WTC11 (cell line): ENCODE measurements at regions not wholly inside any gene's neighbourhood (a gene's known extent, or its start where the extent isn't known, plus 50 kb on each side); places are given as distances from the start of the nearest gene placed in this dataset.

Source experiments
- ATAC-seq: fragments of 200-7000 bp; cut with Tn5 transposase; 2 replicates; pipeline ENCODE4 v1.10.0; 2021; ENCODE audit warnings: mild to moderate bottlenecking, moderate library complexity
- CTCF ChIA-PET: fragments of 300-600 bp; sonication (Branson Sonifier 250); formaldehyde crosslinking; loops from one replicate; lab custom pipeline; 2021; ENCODE audit warnings: antibody characterized with exemption; lab: Charles Lee
- POLR2A ChIA-PET: fragments of 350-600 bp; sonication (Branson Sonifier 250); formaldehyde crosslinking; loops from one replicate; lab custom pipeline; 2021; ENCODE audit warnings: antibody characterized with exemption; lab: Charles Lee
- DNase-seq: peaks from one replicate; pipeline ENCODE4 v3.0.0; 2021; ENCODE audit warnings: low spot score
- H3K27ac Mint-ChIP-seq: 2 replicates; pipeline ENCODE4 v1.8.0; 2021; ENCODE audit warnings: mixed read lengths
- H3K27me3 Mint-ChIP-seq: 2 replicates; pipeline ENCODE4 v1.8.0; 2021; ENCODE audit warnings: low read depth, mild to moderate bottlenecking, moderate library complexity, mixed read lengths
- H3K36me3 Mint-ChIP-seq: 2 replicates; pipeline ENCODE4 v1.8.0; 2021; ENCODE audit warnings: mixed read lengths
- H3K4me1 Mint-ChIP-seq: 2 replicates; pipeline ENCODE4 v1.8.0; 2022; ENCODE audit warnings: mixed read lengths
- H3K4me3 Mint-ChIP-seq: 2 replicates; pipeline ENCODE4 v1.8.0; 2021; ENCODE audit warnings: mild to moderate bottlenecking, moderate library complexity, mixed read lengths
- H3K9me3 Mint-ChIP-seq: 2 replicates; pipeline ENCODE4 v1.8.0; 2021; ENCODE audit warnings: mixed read lengths
- AR ChIP-seq: fragments of 250-450 bp; sonication (Bioruptor Pico); IDR thresholded peaks from 2 replicates; pipeline ENCODE4 v1.9.0; 2021; ENCODE audit warnings: mild to moderate bottlenecking
- ATF6 ChIP-seq: sonication (generic); formaldehyde crosslinking; IDR thresholded peaks from 2 replicates; pipeline ENCODE4 v1.8.1; 2023; ENCODE audit warnings: mild to moderate bottlenecking, missing genetic modification reagents
- FOXJ3 ChIP-seq: sonication (generic); formaldehyde crosslinking; IDR thresholded peaks from 2 replicates; pipeline ENCODE4 v1.9.0; 2021; ENCODE audit warnings: missing genetic modification reagents, mild to moderate bottlenecking, borderline replicate concordance
- FOXK1 ChIP-seq: sonication (generic); formaldehyde crosslinking; IDR thresholded peaks from 2 replicates; pipeline ENCODE4 v1.8.0; 2022; ENCODE audit warnings: mild to moderate bottlenecking, moderate library complexity, missing genetic modification reagents
- IRF2 ChIP-seq: sonication (generic); formaldehyde crosslinking; IDR thresholded peaks from 2 replicates; pipeline ENCODE4 v1.8.0; 2022; ENCODE audit warnings: low read depth, missing genetic modification reagents, borderline replicate concordance
- KAT7 ChIP-seq: sonication (generic); formaldehyde crosslinking; IDR thresholded peaks from 2 replicates; pipeline ENCODE4 v1.8.1; 2023; ENCODE audit warnings: missing genetic modification reagents, mild to moderate bottlenecking, borderline replicate concordance
- MYBL2 ChIP-seq: sonication (generic); formaldehyde crosslinking; IDR thresholded peaks from 2 replicates; pipeline ENCODE4 v1.8.1; 2023; ENCODE audit warnings: mild to moderate bottlenecking, moderate library complexity, missing genetic modification reagents
- RELA ChIP-seq: sonication (generic); formaldehyde crosslinking; IDR thresholded peaks from 2 replicates; pipeline ENCODE4 v1.8.1; 2022; ENCODE audit warnings: missing genetic modification reagents, mild to moderate bottlenecking, borderline replicate concordance
- SMAD4 ChIP-seq: sonication (generic); formaldehyde crosslinking; IDR thresholded peaks from 2 replicates; pipeline ENCODE4 v1.8.0; 2022; ENCODE audit warnings: mild to moderate bottlenecking, missing genetic modification reagents
- STAT6 ChIP-seq: sonication (generic); formaldehyde crosslinking; conservative IDR thresholded peaks from 2 replicates; pipeline ENCODE4 v1.8.1; 2023; ENCODE audit warnings: mild to moderate bottlenecking, low read depth, missing genetic modification reagents, moderate library complexity
- TCF7 ChIP-seq: sonication (generic); formaldehyde crosslinking; IDR thresholded peaks from 2 replicates; pipeline ENCODE4 v1.8.0; 2022; ENCODE audit warnings: mild to moderate bottlenecking, low read depth, missing genetic modification reagents, moderate library complexity
- TEAD4 ChIP-seq: sonication (generic); formaldehyde crosslinking; IDR thresholded peaks from 2 replicates; pipeline ENCODE4 v1.8.0; 2022; ENCODE audit warnings: mild to moderate bottlenecking, missing genetic modification reagents
- ZMAT4 ChIP-seq: fragments of 250-450 bp; sonication (Bioruptor Pico); IDR thresholded peaks from 2 replicates; pipeline ENCODE4 v1.9.0; 2021; ENCODE audit warnings: mild to moderate bottlenecking
- ZNF396 ChIP-seq: fragments of 250-450 bp; sonication (Bioruptor Pico); IDR thresholded peaks from 2 replicates; pipeline ENCODE4 v1.8.0; 2021; ENCODE audit warnings: mild to moderate bottlenecking, moderate library complexity, borderline replicate concordance
- ZNF512 ChIP-seq: sonication (generic); formaldehyde crosslinking; IDR thresholded peaks from 2 replicates; pipeline ENCODE4 v1.8.1; 2022; ENCODE audit warnings: missing genetic modification reagents, borderline replicate concordance
- ZNF532 ChIP-seq: fragments of 250-450 bp; sonication (Bioruptor Pico); IDR thresholded peaks from 2 replicates; pipeline ENCODE4 v1.9.0; 2021; ENCODE audit warnings: mild to moderate bottlenecking, borderline replicate concordance
- ZSCAN18 ChIP-seq: fragments of 250-450 bp; sonication (Bioruptor Pico); IDR thresholded peaks from 2 replicates; pipeline ENCODE4 v2.1.2; 2022; ENCODE audit warnings: mild to moderate bottlenecking, moderate library complexity

- no peak for ATAC-seq
- no peak for TF ChIP-seq ZSCAN18 (CRISPR knock-in tag)
- TF ChIP-seq RELA (CRISPR knock-in tag): no peak
- TF ChIP-seq KAT7 (CRISPR knock-in tag): no peak
- TF ChIP-seq AR (CRISPR knock-in tag): no peak
- ChIA-PET POLR2A (no interaction called here), CTCF (no interaction called here)
- Mint-ChIP-seq H3K36me3 (peaks cover 8% of the 10 kb centered on the region), H3K27me3 (no peaks in the 10 kb centered on the region), H3K4me3 (no peak overlapping the region), H3K27ac (peak overlapping the region; percentile 63), H3K4me1 (peaks cover 48% of the 10 kb centered on the region), H3K9me3 (no peaks in the 10 kb centered on the region)
- no peak for DNase-seq
Observed at GRCh38 chrX:13927175-13927574, 102.5 kb downstream of the GEMIN8 start.

GRCh38 chrX:13923845-13924244 is 105.8 kb downstream of the GEMIN8 start:
- H3K27ac Mint-ChIP-seq: no peak overlapping the region
- H3K4me3 Mint-ChIP-seq: no peak overlapping the region
- CTCF ChIA-PET: no interaction called here
- POLR2A ChIA-PET: no interaction called here
- peaks cover 32% of the 10 kb centered on the region for H3K4me1 Mint-ChIP-seq
- peaks cover 1% of the 10 kb centered on the region for H3K36me3 Mint-ChIP-seq
- H3K9me3 Mint-ChIP-seq: no peaks in the 10 kb centered on the region
- no peak for DNase-seq
- TF ChIP-seq FOXK1 (CRISPR knock-in tag) (no peak), MYBL2 (CRISPR knock-in tag) (no peak), TCF7 (CRISPR knock-in tag) (no peak), ZNF512 (no peak), ZNF396 (CRISPR knock-in tag) (no peak), SMAD4 (no peak), TEAD4 (CRISPR knock-in tag) (no peak)
- TF ChIP-seq, all 79 proteins: peak for 0
- no peaks in the 10 kb centered on the region for H3K27me3 Mint-ChIP-seq
- ATAC-seq: no peak

GRCh38 chrX:13923289-13923688 is 106.4 kb upstream of the GPM6B start:
- POLR2A ChIA-PET: no interaction called here
- CTCF ChIA-PET: interaction anchor here (0.6 kb wide), 1 partner anchor 161 kb away, joined by 3 read pairs; no protein-coding TSS in a partner anchor
- H3K27me3 Mint-ChIP-seq: no peaks in the 10 kb centered on the region
- no peak for TF ChIP-seq ZMAT4 (CRISPR knock-in tag)
- no peak for TF ChIP-seq ZNF532 (CRISPR knock-in tag)
- no peak for TF ChIP-seq ATF6
- TF ChIP-seq TEAD4 (CRISPR knock-in tag): no peak
- TF ChIP-seq STAT6 (CRISPR knock-in tag): no peak
- TF ChIP-seq FOXJ3 (CRISPR knock-in tag): no peak
- TF ChIP-seq IRF2 (CRISPR knock-in tag): no peak

More at GRCh38 chrX:13923289-13923688, 106.4 kb upstream of the GPM6B start:
- no peak for ATAC-seq
- DNase-seq: no peak
- H3K4me3 Mint-ChIP-seq: no peak overlapping the region
- H3K36me3 Mint-ChIP-seq: peaks cover 7% of the 10 kb centered on the region
- H3K27ac Mint-ChIP-seq: no peak overlapping the region
- H3K9me3 Mint-ChIP-seq: no peaks in the 10 kb centered on the region
- H3K4me1 Mint-ChIP-seq: peaks cover 27% of the 10 kb centered on the region
